ENCODE measurements at regions not wholly inside any gene's neighbourhood (a gene's known extent, or its start where the extent isn't known, plus 50 kb on each side); places are given as distances from the start of the nearest gene placed in this dataset.

GRCh38 chr12:30573145-30573544, 122.5 kb downstream of the IPO8 start:
- TF ChIP-seq CTCF (IDR thresholded peaks at IDR 0.05; ENCODE audit: low read depth, low read length): no peak
- no peak for TF ChIP-seq EZH2phosphoT487 (IDR thresholded peaks at IDR 0.05; ENCODE audit: low read depth)

Data from OCI-LY3 (cell line).